GM06990 (cell line): ENCODE measurements at regions not wholly inside any gene's neighbourhood (a gene's known extent, or its start where the extent isn't known, plus 50 kb on each side); places are given as distances from the start of the nearest gene placed in this dataset.

Source experiments
- DNase-seq: peaks from one replicate; pipeline ENCODE4 v3.0.0-alpha.2; 2011; ENCODE audit not compliant: insufficient read length; ENCODE audit errors: extremely low read depth
- H3K27me3 ChIP-seq: replicated peaks from 2 replicates; pipeline ENCODE4 v1.6.0; 2011; ENCODE audit warnings: low read length; ENCODE audit not compliant: control insufficient read depth, insufficient read depth
- H3K36me3 ChIP-seq: 2 replicates; pipeline ENCODE4 v1.5.1; 2011; ENCODE audit warnings: low read length; ENCODE audit not compliant: control insufficient read depth, insufficient read depth
- H3K4me3 ChIP-seq: replicated peaks from 2 replicates; pipeline ENCODE4 v1.5.1; 2011; ENCODE audit warnings: low read depth, mild to moderate bottlenecking, control low read depth, low read length
- CTCF ChIP-seq: IDR thresholded peaks from 2 replicates; pipeline ENCODE4 v1.5.1; 2011; ENCODE audit warnings: low read length, control low read depth, mild to moderate bottlenecking, inconsistent platforms; ENCODE audit not compliant: insufficient read depth, poor library complexity, severe bottlenecking

DNA sequence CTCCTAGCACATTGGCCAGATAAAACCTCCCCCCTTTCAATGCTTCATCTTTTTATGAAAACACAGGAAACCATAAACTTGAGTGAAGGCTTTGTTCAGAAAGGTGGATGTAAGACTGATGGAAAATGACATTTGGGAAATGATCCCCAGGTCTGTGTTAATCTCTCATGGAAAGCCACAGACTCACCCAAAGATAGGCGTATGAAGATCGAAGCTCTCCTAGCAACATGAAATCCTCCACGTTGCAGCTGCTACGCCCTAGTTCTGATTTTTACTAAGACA is 63.4 kb upstream of the PTGR2 start:
- Histone ChIP-seq H3K36me3 (no peaks in the 10 kb centered on the region), H3K4me3 (peak overlapping the region; percentile 80), H3K27me3 (no peaks in the 10 kb centered on the region)
- TF ChIP-seq CTCF = no peak
- DNase-seq = no peak

- peak overlapping the region; percentile 80 for H3K4me3 ChIP-seq
- TF ChIP-seq CTCF = no peak
- no peaks in the 10 kb centered on the region for H3K36me3 ChIP-seq
- no peak for DNase-seq
- H3K27me3 ChIP-seq = no peaks in the 10 kb centered on the region
These were observed 63.9 kb upstream of the PTGR2 start for GRCh38 chr14:73787486-73788316.

DNA sequence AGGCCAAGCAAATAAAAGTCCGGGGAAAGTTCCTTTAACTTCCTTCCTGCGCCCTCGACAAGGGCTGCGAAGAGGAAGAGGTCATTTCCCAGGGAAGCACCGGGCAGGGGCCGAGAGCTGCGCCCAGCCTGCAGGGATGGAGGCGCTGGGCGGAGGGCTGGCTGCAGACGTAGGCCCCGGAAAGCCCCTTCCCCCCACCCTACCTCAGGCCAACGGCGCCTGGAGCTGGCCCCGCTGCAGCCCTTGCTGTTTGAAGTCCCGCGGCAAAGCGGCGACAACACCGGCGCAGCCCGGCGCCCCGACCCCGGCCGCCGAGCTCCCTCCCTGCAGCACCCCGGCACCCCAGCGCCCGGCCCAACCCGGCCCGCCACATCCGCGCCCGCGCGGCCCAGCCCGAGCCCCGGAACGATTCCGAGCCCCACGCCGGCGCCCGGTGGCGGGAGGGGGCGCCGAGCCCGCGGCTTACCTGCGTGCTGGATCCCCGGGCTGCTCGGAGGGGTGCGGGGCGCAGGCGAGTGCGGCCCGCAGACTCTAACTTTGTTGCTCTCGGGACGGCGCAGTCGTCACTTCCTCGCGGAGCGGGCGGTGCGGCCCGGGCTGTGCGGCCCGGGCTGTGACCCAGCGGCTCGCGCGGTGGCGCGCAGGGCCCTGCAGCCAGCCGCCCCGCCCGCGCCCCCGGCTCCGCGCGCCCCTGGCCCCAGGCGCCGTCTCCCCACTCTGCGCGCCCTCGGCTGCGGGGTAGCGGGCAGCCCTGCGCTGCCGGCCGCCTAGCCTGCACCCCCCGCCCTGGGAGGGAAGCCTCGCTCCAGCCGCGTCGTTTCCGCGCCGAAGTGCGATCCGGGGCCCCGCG is 64.8 kb upstream of the PTGR2 start:
- H3K27me3 ChIP-seq = no peaks in the 10 kb centered on the region
- DNase-seq = peak; percentile 74
- no peak for TF ChIP-seq CTCF

DNA sequence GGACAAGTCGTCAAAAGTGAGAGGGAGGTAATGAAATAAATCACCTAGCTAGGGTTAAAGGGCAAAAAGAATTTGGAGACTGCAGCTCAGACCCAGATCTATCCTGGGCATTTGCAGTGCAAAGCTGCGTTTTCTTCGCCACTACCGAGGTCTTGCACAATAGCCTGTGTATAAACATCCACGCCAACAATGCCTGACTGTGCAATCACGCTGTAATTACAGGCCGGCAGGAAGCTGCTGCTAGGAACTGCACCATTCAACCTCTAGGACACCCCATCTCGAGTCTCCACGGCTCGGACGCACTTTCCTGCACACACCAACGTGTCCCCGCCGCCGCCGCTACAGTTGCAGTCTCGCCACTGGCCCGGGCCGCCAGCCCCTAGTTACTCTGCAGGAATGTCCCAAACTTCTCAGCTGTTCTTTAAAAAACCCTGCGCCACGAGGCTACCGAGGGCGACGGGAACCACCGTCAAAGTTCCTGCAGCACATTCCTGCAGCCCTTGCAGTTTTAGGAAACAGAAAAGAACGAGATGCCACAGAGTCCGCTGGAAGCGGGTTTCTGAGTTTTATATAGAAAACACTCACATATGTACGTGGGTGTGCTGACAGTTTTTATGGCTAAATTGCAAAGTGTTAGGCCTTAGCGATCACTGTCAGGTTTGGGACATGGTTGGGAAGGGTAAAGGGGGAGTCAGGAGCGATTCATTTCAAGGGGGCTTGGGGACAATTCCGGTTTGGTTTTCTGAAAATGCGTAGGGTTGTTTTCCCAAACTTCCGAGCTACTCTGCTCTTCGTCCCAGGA is 65.6 kb upstream of the PTGR2 start:
- H3K36me3 ChIP-seq = no peaks in the 10 kb centered on the region
- no peak for TF ChIP-seq CTCF
- H3K27me3 ChIP-seq = no peaks in the 10 kb centered on the region
- H3K4me3 ChIP-seq = peak overlapping the region; percentile 80
- peak; percentile 64 for DNase-seq

More for the DNA sequence above, 64.8 kb upstream of the PTGR2 start:
- H3K36me3 ChIP-seq = no peaks in the 10 kb centered on the region
- H3K4me3 ChIP-seq = peak overlapping the region; percentile 80

DNA sequence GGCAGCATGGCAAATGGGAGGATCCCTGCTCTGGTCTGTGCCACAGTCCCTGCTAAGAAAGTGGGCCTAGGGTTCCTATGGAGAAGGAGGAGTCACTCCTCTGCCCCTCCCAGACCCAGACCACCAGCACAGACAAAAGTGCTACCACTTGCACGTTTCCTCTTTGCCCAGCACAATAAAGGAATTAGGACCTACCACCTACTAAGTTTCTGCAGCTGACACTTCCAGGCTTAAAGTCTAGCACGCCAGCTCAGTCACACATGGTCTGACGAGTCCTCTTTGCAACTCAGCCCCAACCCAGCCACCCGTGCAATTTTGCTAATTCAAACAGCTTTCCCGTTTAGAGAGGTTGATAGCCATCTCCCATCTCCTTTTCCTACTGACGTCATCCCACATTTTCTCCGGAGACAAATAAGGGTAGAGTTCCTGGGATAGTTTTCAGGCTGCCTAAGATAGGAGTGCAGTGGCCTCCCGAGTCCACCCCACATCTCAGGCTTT is 66.2 kb upstream of the PTGR2 start:
- Histone ChIP-seq H3K4me3 (peak overlapping the region; percentile 80), H3K36me3 (peaks cover under 1% of the 10 kb centered on the region; the same call in 1 of the 2 replicates), H3K27me3 (no peaks in the 10 kb centered on the region)
- no peak for TF ChIP-seq CTCF
- DNase-seq = no peak
